ENCODE measurements at regions not wholly inside any gene's neighbourhood (a gene's known extent, or its start where the extent isn't known, plus 50 kb on each side); places are given as distances from the start of the nearest gene placed in this dataset.
A peak's percentile ranks its signal among the peaks of the same experiment; 100 is the strongest.

GRCh38 chr2:164028814-164029534 lies 293.2 kb upstream of the FIGN start:
- intact Hi-C loops (cut with DNase I), result no loop called here

GRCh38 chr2:164024396-164024795 lies 288.6 kb upstream of the FIGN start:
- Histone ChIP-seq H3K36me3 (ENCODE audit: insufficient read depth in 1 of 2, low read depth in 1 of 2) (no peaks in the 10 kb centered on the region), H3K4me1 (no peaks in the 10 kb centered on the region), H3K4me3 (no peak overlapping the region), H3K9me3 (no peaks in the 10 kb centered on the region), H3K27me3 (ENCODE audit: insufficient read depth in 3 of 3, low read length in 2 of 3) (no peaks in the 10 kb centered on the region), H3K27ac (no peak overlapping the region)
- WGBS, 3 donors, result 75 to 81% (median 75%) methylated on average over 2 of the region's 2 CpGs
- intact Hi-C loops (cut with DNase I), result no loop called here
- TF ChIP-seq, protein P1, sequence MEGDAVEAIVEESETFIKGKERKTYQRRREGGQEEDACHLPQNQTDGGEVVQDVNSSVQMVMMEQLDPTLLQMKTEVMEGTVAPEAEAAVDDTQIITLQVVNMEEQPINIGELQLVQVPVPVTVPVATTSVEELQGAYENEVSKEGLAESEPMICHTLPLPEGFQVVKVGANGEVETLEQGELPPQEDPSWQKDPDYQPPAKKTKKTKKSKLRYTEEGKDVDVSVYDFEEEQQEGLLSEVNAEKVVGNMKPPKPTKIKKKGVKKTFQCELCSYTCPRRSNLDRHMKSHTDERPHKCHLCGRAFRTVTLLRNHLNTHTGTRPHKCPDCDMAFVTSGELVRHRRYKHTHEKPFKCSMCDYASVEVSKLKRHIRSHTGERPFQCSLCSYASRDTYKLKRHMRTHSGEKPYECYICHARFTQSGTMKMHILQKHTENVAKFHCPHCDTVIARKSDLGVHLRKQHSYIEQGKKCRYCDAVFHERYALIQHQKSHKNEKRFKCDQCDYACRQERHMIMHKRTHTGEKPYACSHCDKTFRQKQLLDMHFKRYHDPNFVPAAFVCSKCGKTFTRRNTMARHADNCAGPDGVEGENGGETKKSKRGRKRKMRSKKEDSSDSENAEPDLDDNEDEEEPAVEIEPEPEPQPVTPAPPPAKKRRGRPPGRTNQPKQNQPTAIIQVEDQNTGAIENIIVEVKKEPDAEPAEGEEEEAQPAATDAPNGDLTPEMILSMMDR (IDR thresholded peaks at IDR 0.05), result no peak
- ATAC-seq (no peak), DNase-seq (no peak)

More at GRCh38 chr2:164028814-164029534, 293.2 kb upstream of the FIGN start:
- TF ChIP-seq, protein P1 (IDR thresholded peaks at IDR 0.05), result no peak
- Histone ChIP-seq H3K36me3 (ENCODE audit: insufficient read depth in 1 of 2, low read depth in 1 of 2) (no peaks in the 10 kb centered on the region), H3K4me1 (no peaks in the 10 kb centered on the region), H3K4me3 (no peak overlapping the region), H3K27ac (no peak overlapping the region), H3K27me3 (ENCODE audit: insufficient read depth in 3 of 3, low read length in 2 of 3) (no peaks in the 10 kb centered on the region), H3K9me3 (no peaks in the 10 kb centered on the region)
- DNase-seq, result no peak
- no peak for ATAC-seq
- WGBS, 3 donors, result 36 to 42% (median 37%) methylated on average over 7 of the region's 7 CpGs

DNA sequence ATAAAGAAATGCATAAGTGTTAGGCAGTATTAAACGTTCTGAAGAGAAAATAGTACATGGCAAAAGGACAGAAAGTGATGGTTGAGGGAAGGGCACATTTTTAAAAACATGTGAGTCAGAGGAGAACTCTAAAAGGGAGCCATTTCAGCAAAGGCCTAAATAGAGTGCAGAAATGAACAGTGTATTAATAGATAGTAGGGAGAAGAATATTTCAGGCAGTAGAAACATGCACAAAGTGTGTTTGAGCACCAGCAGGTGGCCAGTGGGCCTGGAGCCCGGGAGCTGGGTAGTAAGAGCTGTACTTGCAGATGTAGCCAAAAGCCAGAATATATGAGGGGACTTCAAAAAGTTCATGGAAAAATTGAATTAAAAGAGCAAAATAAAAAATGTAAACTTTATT lies 288.1 kb upstream of the FIGN start:
- 17 to 23% (median 17%) methylated on average over 2 of the region's 2 CpGs for WGBS, 3 donors
- Histone ChIP-seq H3K4me3 (no peak overlapping the region), H3K36me3 (ENCODE audit: insufficient read depth in 1 of 2, low read depth in 1 of 2) (no peaks in the 10 kb centered on the region), H3K4me1 (no peaks in the 10 kb centered on the region), H3K27ac (no peak overlapping the region), H3K9me3 (no peaks in the 10 kb centered on the region), H3K27me3 (ENCODE audit: insufficient read depth in 3 of 3, low read length in 2 of 3) (no peaks in the 10 kb centered on the region)
- ATAC-seq (no peak), DNase-seq (no peak)
- intact Hi-C loops (cut with DNase I), result no loop called here
- TF ChIP-seq, protein P1 (IDR thresholded peaks at IDR 0.05), result no peak

DNA sequence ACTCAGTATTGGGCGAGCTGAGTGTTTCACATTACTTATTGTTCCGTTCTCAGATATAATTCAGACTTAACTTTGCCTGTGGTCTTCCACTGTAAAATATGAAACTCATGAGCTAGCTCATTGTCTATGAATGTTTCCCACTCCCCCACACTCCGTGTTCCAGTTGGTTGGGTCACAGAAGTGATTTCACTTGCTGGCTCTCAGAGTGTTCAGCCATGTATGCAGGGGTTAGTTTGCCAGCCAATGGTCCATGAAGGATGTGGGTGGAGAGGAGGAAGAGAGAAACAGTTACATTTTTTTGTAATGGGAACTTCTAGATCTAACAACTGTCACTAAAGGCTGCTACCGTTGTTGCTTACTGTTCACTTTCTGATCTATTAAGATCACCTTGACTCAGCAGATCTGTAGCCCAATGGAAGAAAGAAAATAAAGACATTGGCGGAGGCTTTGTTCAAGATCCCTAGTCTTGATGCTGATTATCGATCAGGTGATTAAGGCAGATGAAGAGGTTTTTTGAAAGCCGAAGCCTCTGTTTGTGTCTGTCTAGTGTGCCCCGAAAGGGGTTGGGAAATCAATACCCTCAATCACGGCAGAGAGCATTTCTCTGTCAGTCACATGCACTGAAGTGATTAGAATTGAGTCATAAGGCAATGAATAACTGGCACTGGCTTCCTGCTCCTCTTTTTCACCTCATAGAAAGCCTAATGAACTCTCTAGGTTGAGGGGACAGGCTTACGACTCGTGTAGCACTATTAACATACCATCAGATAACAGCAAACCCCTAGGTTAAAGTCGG lies 279.7 kb upstream of the FIGN start:
- Histone ChIP-seq H3K4me1 (no peaks in the 10 kb centered on the region), H3K27me3 (ENCODE audit: insufficient read depth in 3 of 3, low read length in 2 of 3) (no peaks in the 10 kb centered on the region), H3K36me3 (ENCODE audit: insufficient read depth in 1 of 2, low read depth in 1 of 2) (no peaks in the 10 kb centered on the region), H3K9me3 (no peaks in the 10 kb centered on the region), H3K27ac (no peak overlapping the region), H3K4me3 (no peak overlapping the region)
- intact Hi-C loops (cut with DNase I), result no loop called here
- DNase-seq, result peak in 1 of 2 donors; percentile 14
- WGBS, 3 donors, result 69 to 70% (median 69%) methylated on average over 12 of the region's 12 CpGs
- peak; percentile 32 to 70 (median 48) for ATAC-seq
- TF ChIP-seq, protein P1 (IDR thresholded peaks at IDR 0.05), result no peak

Measured in psoas muscle (tissue), 7 donors.